SK-N-SH (cell line): ENCODE measurements at regions not wholly inside any gene's neighbourhood (a gene's known extent, or its start where the extent isn't known, plus 50 kb on each side); places are given as distances from the start of the nearest gene placed in this dataset.

Experiments
- CTCF ChIA-PET: fragments of 300-600, 350-600 bp; formaldehyde crosslinking; extraction: SDS; loops from one replicate; lab custom pipeline; 2021; lab: Yijun Ruan, JAX
- POLR2A ChIA-PET: fragments of 350-600 bp; sonication (Branson Sonifier 250); formaldehyde crosslinking; extraction: SDS; loops from one replicate; lab custom pipeline; 2020; ENCODE audit warnings: antibody characterized with exemption, inconsistent platforms; lab: Yijun Ruan, JAX
- DNase-seq: peaks from one replicate; pipeline ENCODE4 v3.0.0; 2012
- H2AFZ ChIP-seq: fragments of 200-600 bp; sonication (generic); 2 replicates; pipeline ENCODE4 v1.8.1; 2016; ENCODE audit warnings: antibody characterized with exemption, mild to moderate bottlenecking, low read depth
- H3F3A ChIP-seq: fragments of 200-600 bp; sonication (generic); replicated peaks from 2 replicates; pipeline ENCODE3; 2016; ENCODE audit warnings: antibody characterized with exemption, mild to moderate bottlenecking; ENCODE audit not compliant: insufficient read depth
- H3K27ac ChIP-seq, 2 experiments: fragments of 200-500 bp in 1 of 2; fragments of 200-600 bp in 1 of 2; sonication (Bioruptor generic) in 1 of 2; sonication (generic), shearing (Covaris generic) in 1 of 2; 2 replicates each; pipeline versions ENCODE4 v1.5.1 to v1.6.1; 2014 to 2016; ENCODE audit warnings: low read depth in 2 of 2, inconsistent platforms in 1 of 2, low read length in 1 of 2, mild to moderate bottlenecking in 1 of 2, mixed read lengths in 1 of 2
- H3K27me3 ChIP-seq: fragments of 200-600 bp; sonication (generic), shearing (Covaris generic); 2 replicates; pipeline ENCODE4 v1.6.1; 2016; ENCODE audit warnings: mixed run types; ENCODE audit not compliant: insufficient read depth
- H3K36me3 ChIP-seq, 2 experiments: fragments of 200-500 bp in 1 of 2; fragments of 200-600 bp in 1 of 2; sonication (Bioruptor generic) in 1 of 2; sonication (generic) in 1 of 2; replicated peaks in 1 of 2; 2 replicates each; pipeline versions ENCODE3 to v1.5.1; 2014 to 2016; ENCODE audit warnings: low read length in 1 of 2, mild to moderate bottlenecking in 1 of 2; ENCODE audit not compliant: insufficient read depth in 2 of 2, control insufficient read depth in 1 of 2
- H3K4me1 ChIP-seq, 2 experiments: fragments of 200-500 bp in 1 of 2; fragments of 200-600 bp in 1 of 2; sonication (Bioruptor generic) in 1 of 2; sonication (generic), shearing (Covaris generic) in 1 of 2; 2 replicates each; pipeline versions ENCODE4 v1.5.1 to v1.6.1; 2014 to 2016; ENCODE audit warnings: low read depth in 1 of 2, low read length in 1 of 2, mixed run types in 1 of 2; ENCODE audit not compliant: insufficient read depth in 2 of 2, control insufficient read depth in 1 of 2
- H3K4me2 ChIP-seq: fragments of 200-600 bp; sonication (generic), shearing (Covaris generic); 2 replicates; pipeline ENCODE4 v1.6.1; 2017; ENCODE audit warnings: mixed run types
- H3K4me3 ChIP-seq, 2 experiments: fragments of 200-500 bp in 1 of 2; fragments of 200-600 bp in 1 of 2; sonication (Bioruptor generic) in 1 of 2; sonication (generic), shearing (Covaris generic) in 1 of 2; 2 replicates each; pipeline versions ENCODE4 v1.5.1 to v1.8.1; 2014 to 2016; ENCODE audit warnings: low read depth in 2 of 2, inconsistent platforms in 1 of 2, low read length in 1 of 2, mild to moderate bottlenecking in 1 of 2, mixed read lengths in 1 of 2, moderate library complexity in 1 of 2
- H3K79me2 ChIP-seq: fragments of 200-600 bp; sonication (generic); 2 replicates; pipeline ENCODE4 v1.8.1; 2017; ENCODE audit warnings: mild to moderate bottlenecking; ENCODE audit not compliant: insufficient read depth
- H3K9ac ChIP-seq: fragments of 200-600 bp; sonication (generic); 2 replicates; pipeline ENCODE4 v1.6.1; 2017; ENCODE audit warnings: mixed run types
- H3K9me2 ChIP-seq: fragments of 200-600 bp; sonication (generic); 2 replicates; pipeline ENCODE4 v1.6.1; 2017; ENCODE audit warnings: mixed run types
- H3K9me3 ChIP-seq: fragments of 200-600 bp; sonication (generic); 2 replicates; pipeline ENCODE4 v1.6.1; 2017; ENCODE audit warnings: mixed run types, mild to moderate bottlenecking, moderate library complexity
- H4K20me1 ChIP-seq: fragments of 200-600 bp; sonication (generic); 2 replicates; pipeline ENCODE4 v1.6.1; 2017; ENCODE audit warnings: mild to moderate bottlenecking, mixed run types; ENCODE audit not compliant: insufficient read depth
- CTCF ChIP-seq: fragments of 200-600 bp; sonication (generic); IDR thresholded peaks from 2 replicates; pipeline ENCODE4 v1.6.1; 2017; ENCODE audit warnings: antibody characterized with exemption, mild to moderate bottlenecking, moderate library complexity
- EZH2phosphoT487 ChIP-seq: fragments of 200-600 bp; sonication (generic); IDR thresholded peaks from 2 replicates; pipeline ENCODE4 v1.6.1; 2017; ENCODE audit warnings: low read depth, mixed run types, mild to moderate bottlenecking, antibody characterized with exemption, moderate library complexity, borderline replicate concordance
- GATA2 ChIP-seq: sonication (generic); formaldehyde crosslinking; IDR thresholded peaks from 2 replicates; pipeline ENCODE4 v1.5.0; 2020; ENCODE audit warnings: mild to moderate bottlenecking, missing genetic modification reagents
- IRF3 ChIP-seq: fragments of 150-350 bp; IDR thresholded peaks from 2 replicates; pipeline ENCODE4 v1.6.1; 2016; ENCODE audit warnings: mild to moderate bottlenecking, low read depth, low read length
- MXI1 ChIP-seq: IDR thresholded peaks from 2 replicates; pipeline ENCODE4 v1.6.1; 2012; ENCODE audit warnings: mild to moderate bottlenecking, low read depth, low read length, improper control_type of control experiment
- TEAD4 ChIP-seq: IDR thresholded peaks from 2 replicates; pipeline ENCODE4 v1.4.0; 2012; ENCODE audit warnings: mild to moderate bottlenecking, borderline replicate concordance; ENCODE audit not compliant: insufficient read depth
- USF2 ChIP-seq: fragments of 150-350 bp; IDR thresholded peaks from 2 replicates; pipeline ENCODE4 v1.6.1; 2017; ENCODE audit warnings: antibody characterized with exemption, low read length, low read depth, borderline replicate concordance
- YY1 ChIP-seq: IDR thresholded peaks from 2 replicates; pipeline ENCODE4 v1.4.0; 2012; ENCODE audit warnings: low read depth, mild to moderate bottlenecking
- TF ChIP-seq, protein P1 (sequence below): IDR thresholded peaks from 2 replicates; pipeline ENCODE4 v1.6.1; 2012; ENCODE audit warnings: mild to moderate bottlenecking, low read depth, low read length, moderate library complexity
- TF ChIP-seq, protein P2 (sequence below): IDR thresholded peaks from 2 replicates; pipeline ENCODE4 v1.4.0; 2012; ENCODE audit warnings: low read depth, borderline replicate concordance

DNA sequence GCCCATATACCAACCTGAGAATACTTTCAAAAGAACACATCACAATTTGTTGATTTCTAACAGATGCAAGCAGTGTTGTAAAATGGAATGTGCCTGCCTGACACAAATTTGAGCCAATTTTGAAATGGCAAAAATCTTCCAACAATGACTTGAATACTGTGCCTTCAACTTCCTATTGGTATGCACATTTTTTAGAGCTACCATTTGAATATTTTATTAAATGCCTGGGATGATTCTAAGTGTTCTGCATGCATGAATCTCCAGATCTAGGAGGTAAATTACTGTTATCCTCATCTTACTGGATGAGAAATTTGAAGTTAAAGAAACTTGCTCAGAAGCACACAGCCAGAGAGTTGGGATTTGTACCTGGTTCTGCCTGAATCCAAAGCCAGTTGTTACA is 282.8 kb upstream of the LRRN1 start:
- H3K9me3 ChIP-seq = no peaks in the 10 kb centered on the region
- H3K79me2 ChIP-seq = no peaks in the 10 kb centered on the region
- H2AFZ ChIP-seq = no peak overlapping the region
- H3K9me2 ChIP-seq = no peaks in the 10 kb centered on the region
- no peaks in the 10 kb centered on the region for H3F3A ChIP-seq
- ChIA-PET CTCF (no interaction called here), POLR2A (no interaction called here)
- no peak for DNase-seq
- no peak overlapping the region for H3K4me2 ChIP-seq
- H3K4me1 ChIP-seq = no peaks in the 10 kb centered on the region
- H3K27ac ChIP-seq = no peak overlapping the region
- no peaks in the 10 kb centered on the region for H4K20me1 ChIP-seq
- TF ChIP-seq CTCF (no peak), YY1 (no peak), EZH2phosphoT487 (no peak), MXI1 (no peak), TEAD4 (no peak), IRF3 (no peak), GATA2 (CRISPR knock-in tag) (no peak), USF2 (no peak)
- TF ChIP-seq, protein P1, sequence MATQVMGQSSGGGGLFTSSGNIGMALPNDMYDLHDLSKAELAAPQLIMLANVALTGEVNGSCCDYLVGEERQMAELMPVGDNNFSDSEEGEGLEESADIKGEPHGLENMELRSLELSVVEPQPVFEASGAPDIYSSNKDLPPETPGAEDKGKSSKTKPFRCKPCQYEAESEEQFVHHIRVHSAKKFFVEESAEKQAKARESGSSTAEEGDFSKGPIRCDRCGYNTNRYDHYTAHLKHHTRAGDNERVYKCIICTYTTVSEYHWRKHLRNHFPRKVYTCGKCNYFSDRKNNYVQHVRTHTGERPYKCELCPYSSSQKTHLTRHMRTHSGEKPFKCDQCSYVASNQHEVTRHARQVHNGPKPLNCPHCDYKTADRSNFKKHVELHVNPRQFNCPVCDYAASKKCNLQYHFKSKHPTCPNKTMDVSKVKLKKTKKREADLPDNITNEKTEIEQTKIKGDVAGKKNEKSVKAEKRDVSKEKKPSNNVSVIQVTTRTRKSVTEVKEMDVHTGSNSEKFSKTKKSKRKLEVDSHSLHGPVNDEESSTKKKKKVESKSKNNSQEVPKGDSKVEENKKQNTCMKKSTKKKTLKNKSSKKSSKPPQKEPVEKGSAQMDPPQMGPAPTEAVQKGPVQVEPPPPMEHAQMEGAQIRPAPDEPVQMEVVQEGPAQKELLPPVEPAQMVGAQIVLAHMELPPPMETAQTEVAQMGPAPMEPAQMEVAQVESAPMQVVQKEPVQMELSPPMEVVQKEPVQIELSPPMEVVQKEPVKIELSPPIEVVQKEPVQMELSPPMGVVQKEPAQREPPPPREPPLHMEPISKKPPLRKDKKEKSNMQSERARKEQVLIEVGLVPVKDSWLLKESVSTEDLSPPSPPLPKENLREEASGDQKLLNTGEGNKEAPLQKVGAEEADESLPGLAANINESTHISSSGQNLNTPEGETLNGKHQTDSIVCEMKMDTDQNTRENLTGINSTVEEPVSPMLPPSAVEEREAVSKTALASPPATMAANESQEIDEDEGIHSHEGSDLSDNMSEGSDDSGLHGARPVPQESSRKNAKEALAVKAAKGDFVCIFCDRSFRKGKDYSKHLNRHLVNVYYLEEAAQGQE = no peak
- TF ChIP-seq, protein P2, sequence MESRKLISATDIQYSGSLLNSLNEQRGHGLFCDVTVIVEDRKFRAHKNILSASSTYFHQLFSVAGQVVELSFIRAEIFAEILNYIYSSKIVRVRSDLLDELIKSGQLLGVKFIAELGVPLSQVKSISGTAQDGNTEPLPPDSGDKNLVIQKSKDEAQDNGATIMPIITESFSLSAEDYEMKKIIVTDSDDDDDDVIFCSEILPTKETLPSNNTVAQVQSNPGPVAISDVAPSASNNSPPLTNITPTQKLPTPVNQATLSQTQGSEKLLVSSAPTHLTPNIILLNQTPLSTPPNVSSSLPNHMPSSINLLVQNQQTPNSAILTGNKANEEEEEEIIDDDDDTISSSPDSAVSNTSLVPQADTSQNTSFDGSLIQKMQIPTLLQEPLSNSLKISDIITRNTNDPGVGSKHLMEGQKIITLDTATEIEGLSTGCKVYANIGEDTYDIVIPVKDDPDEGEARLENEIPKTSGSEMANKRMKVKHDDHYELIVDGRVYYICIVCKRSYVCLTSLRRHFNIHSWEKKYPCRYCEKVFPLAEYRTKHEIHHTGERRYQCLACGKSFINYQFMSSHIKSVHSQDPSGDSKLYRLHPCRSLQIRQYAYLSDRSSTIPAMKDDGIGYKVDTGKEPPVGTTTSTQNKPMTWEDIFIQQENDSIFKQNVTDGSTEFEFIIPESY = no peak
- no peak overlapping the region for H3K4me3 ChIP-seq
- H3K9ac ChIP-seq = no peak overlapping the region
- no peaks in the 10 kb centered on the region for H3K27me3 ChIP-seq
- no peaks in the 10 kb centered on the region for H3K36me3 ChIP-seq
